ENCODE measurements at regions not wholly inside any gene's neighbourhood (a gene's known extent, or its start where the extent isn't known, plus 50 kb on each side); places are given as distances from the start of the nearest gene placed in this dataset.
"Not testable (repeated sequence)": the region's sequence is repeated elsewhere in the genome, so short reads cannot be mapped to it uniquely, and the experiment has no call there.

GRCh38 chr5:90093751-90094485, 315.6 kb downstream of the CETN3 start:
- Histone ChIP-seq H3K4me3 (no peak overlapping the region), H3K9me3 (peaks cover 0 to 6% (median 3%) of the 10 kb centered on the region in 4 donors), H3K27ac (replicated peaks in 1 of 4) (no peak overlapping the region), H3K27me3 (no peaks in the 10 kb centered on the region), H3K36me3 (no peaks in the 10 kb centered on the region), H3K4me1 (no peaks in the 10 kb centered on the region)
- TF ChIP-seq POLR2AphosphoS5 (IDR thresholded peaks at IDR 0.05) (no peak), EP300 (IDR thresholded peaks at IDR 0.05) (no peak), POLR2A (IDR thresholded peaks at IDR 0.05; ENCODE audit: low read depth) (no peak)
- TF ChIP-seq, protein P1, sequence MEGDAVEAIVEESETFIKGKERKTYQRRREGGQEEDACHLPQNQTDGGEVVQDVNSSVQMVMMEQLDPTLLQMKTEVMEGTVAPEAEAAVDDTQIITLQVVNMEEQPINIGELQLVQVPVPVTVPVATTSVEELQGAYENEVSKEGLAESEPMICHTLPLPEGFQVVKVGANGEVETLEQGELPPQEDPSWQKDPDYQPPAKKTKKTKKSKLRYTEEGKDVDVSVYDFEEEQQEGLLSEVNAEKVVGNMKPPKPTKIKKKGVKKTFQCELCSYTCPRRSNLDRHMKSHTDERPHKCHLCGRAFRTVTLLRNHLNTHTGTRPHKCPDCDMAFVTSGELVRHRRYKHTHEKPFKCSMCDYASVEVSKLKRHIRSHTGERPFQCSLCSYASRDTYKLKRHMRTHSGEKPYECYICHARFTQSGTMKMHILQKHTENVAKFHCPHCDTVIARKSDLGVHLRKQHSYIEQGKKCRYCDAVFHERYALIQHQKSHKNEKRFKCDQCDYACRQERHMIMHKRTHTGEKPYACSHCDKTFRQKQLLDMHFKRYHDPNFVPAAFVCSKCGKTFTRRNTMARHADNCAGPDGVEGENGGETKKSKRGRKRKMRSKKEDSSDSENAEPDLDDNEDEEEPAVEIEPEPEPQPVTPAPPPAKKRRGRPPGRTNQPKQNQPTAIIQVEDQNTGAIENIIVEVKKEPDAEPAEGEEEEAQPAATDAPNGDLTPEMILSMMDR (IDR thresholded peaks at IDR 0.05): no peak
- intact Hi-C loops (cut with DNase I): no loop called here
- DNase-seq (ENCODE audit: extremely low spot score): no peak
- 32% methylated on average over 3 of the region's 3 CpGs for WGBS

DNA sequence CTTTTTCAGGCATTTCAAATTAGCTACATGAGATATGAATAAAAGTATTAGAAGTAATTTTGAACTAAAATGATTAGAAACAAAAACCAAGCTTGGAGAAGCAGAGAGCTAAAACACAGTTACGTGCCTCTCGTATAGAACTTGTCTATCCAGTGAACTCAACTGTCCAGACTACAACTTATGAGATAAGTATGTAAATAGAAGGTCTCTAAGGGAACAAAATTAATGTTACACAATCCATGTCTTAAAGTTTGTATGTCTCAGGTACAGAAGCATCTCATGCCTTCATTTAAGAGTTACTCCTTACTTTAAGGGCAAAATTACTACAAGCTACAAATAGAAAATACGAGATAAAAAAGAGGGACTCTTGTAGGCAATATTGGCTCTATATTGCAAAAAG, 316.8 kb downstream of the CETN3 start:
- no peak for DNase-seq (ENCODE audit: extremely low spot score)
- intact Hi-C loops (cut with DNase I): no loop called here
- no peak for TF ChIP-seq POLR2A (IDR thresholded peaks at IDR 0.05; ENCODE audit: low read depth)
- Histone ChIP-seq H3K36me3 (no peaks in the 10 kb centered on the region), H3K4me3 (no peak overlapping the region), H3K27me3 (no peaks in the 10 kb centered on the region), H3K4me1 (no peaks in the 10 kb centered on the region), H3K9me3 (peaks cover 0 to 9% (median 3%) of the 10 kb centered on the region in 4 donors), H3K27ac (replicated peaks in 1 of 4) (no peak overlapping the region)
- 81% methylated on average over 3 of the region's 3 CpGs for WGBS

- peaks cover 0 to 10% (median 5%) of the 10 kb centered on the region in 4 donors for H3K9me3 ChIP-seq
- TF ChIP-seq, protein P1 (IDR thresholded peaks at IDR 0.05): no peak
- TF ChIP-seq POLR2A (IDR thresholded peaks at IDR 0.05; ENCODE audit: low read depth): no peak
- TF ChIP-seq EP300 (IDR thresholded peaks at IDR 0.05): no peak
- no peak for TF ChIP-seq POLR2AphosphoS5 (IDR thresholded peaks at IDR 0.05)
- H3K27me3 ChIP-seq: no peaks in the 10 kb centered on the region
- no peak overlapping the region for H3K27ac ChIP-seq (replicated peaks in 1 of 4)
- intact Hi-C loops (cut with DNase I): no loop called here
- H3K4me1 ChIP-seq: no peaks in the 10 kb centered on the region
- DNase-seq (ENCODE audit: extremely low spot score): no peak
- no peaks in the 10 kb centered on the region for H3K36me3 ChIP-seq
- no peak overlapping the region for H3K4me3 ChIP-seq
- 96% methylated on average over 3 of the region's 3 CpGs for WGBS
Measured at GRCh38 chr5:90084342-90084741, 325.2 kb downstream of the CETN3 start.

GRCh38 chr5:90073026-90073570, 336.5 kb downstream of the CETN3 start:
- H3K36me3 ChIP-seq; H3K27ac ChIP-seq (replicated peaks in 1 of 4); DNase-seq (ENCODE audit: extremely low spot score); intact Hi-C loops (cut with DNase I); H3K9me3 ChIP-seq; H3K4me3 ChIP-seq; H3K27me3 ChIP-seq; H3K4me1 ChIP-seq: not testable (repeated sequence)
- WGBS: 76% methylated on average over 8 of the region's 22 CpGs

GRCh38 chr5:90071656-90072055, 337.9 kb downstream of the CETN3 start:
- Histone ChIP-seq H3K36me3 (no peaks in the 10 kb centered on the region), H3K27ac (replicated peaks in 1 of 4) (no peak overlapping the region), H3K4me1 (no peaks in the 10 kb centered on the region), H3K27me3 (no peaks in the 10 kb centered on the region), H3K9me3 (no peaks in the 10 kb centered on the region), H3K4me3 (no peak overlapping the region)
- DNase-seq (ENCODE audit: extremely low spot score): no peak
- TF ChIP-seq POLR2A (IDR thresholded peaks at IDR 0.05; ENCODE audit: low read depth) (no peak), POLR2AphosphoS5 (IDR thresholded peaks at IDR 0.05) (no peak), EP300 (IDR thresholded peaks at IDR 0.05) (no peak)
- TF ChIP-seq, protein P1 (IDR thresholded peaks at IDR 0.05): no peak
- intact Hi-C loops (cut with DNase I): no loop called here
- 83% methylated on average over 2 of the region's 2 CpGs for WGBS

All from esophagus muscularis mucosa (tissue), 4 donors.